Mesothelial cell of epicardium (in vitro differentiated cells): ENCODE measurements at regions not wholly inside any gene's neighbourhood (a gene's known extent, or its start where the extent isn't known, plus 50 kb on each side); places are given as distances from the start of the nearest gene placed in this dataset.

Experiments
- DNase-seq, 2 experiments: peaks; one replicate each; pipeline ENCODE4 v3.0.0; 2021; ENCODE audit warnings: low spot score in 2 of 2; ENCODE audit not compliant: unreplicated experiment in 2 of 2
- H3K27ac Mint-ChIP-seq: 2 replicates; pipeline ENCODE4 v1.8.0; 2021; ENCODE audit warnings: mixed read lengths
- H3K27me3 Mint-ChIP-seq: 2 replicates; pipeline ENCODE4 v1.8.0; 2021; ENCODE audit warnings: low read depth, mixed read lengths
- H3K36me3 Mint-ChIP-seq: 2 replicates; pipeline ENCODE4 v1.8.0; 2021; ENCODE audit warnings: mixed read lengths
- H3K4me1 Mint-ChIP-seq: 2 replicates; pipeline ENCODE4 v1.8.0; 2021; ENCODE audit warnings: mixed read lengths
- H3K4me3 Mint-ChIP-seq: 2 replicates; pipeline ENCODE4 v1.8.0; 2021; ENCODE audit warnings: mild to moderate bottlenecking, moderate library complexity, mixed read lengths
- H3K9me3 Mint-ChIP-seq: 2 replicates; pipeline ENCODE4 v1.8.0; 2021; ENCODE audit warnings: mixed read lengths
- CTCF ChIP-seq: fragments of 200-600 bp; sonication (generic); IDR thresholded peaks from one replicate; pipeline ENCODE4 v1.5.0; 2021; ENCODE audit warnings: antibody characterized with exemption; ENCODE audit not compliant: unreplicated experiment

- Mint-ChIP-seq H3K27ac (no peak overlapping the region), H3K36me3 (no peaks in the 10 kb centered on the region), H3K4me3 (no peak overlapping the region), H3K4me1 (peaks cover 5% of the 10 kb centered on the region), H3K27me3 (peaks cover 46% of the 10 kb centered on the region), H3K9me3 (no peaks in the 10 kb centered on the region)
- no peak for DNase-seq
- TF ChIP-seq CTCF, result no peak
Measured at GRCh38 chr22:48338793-48339705, 1488.6 kb downstream of the BRD1 start.

- H3K27ac Mint-ChIP-seq, result no peak overlapping the region
- no peak overlapping the region for H3K4me3 Mint-ChIP-seq
- no peak for DNase-seq
Measured at GRCh38 chr22:48337957-48338792, 1489.5 kb downstream of the BRD1 start.

GRCh38 chr22:48336339-48337060, 1491.2 kb downstream of the BRD1 start:
- H3K27ac Mint-ChIP-seq, result no peak overlapping the region
- H3K4me1 Mint-ChIP-seq, result peaks cover 4% of the 10 kb centered on the region
- H3K27me3 Mint-ChIP-seq, result peaks cover 24% of the 10 kb centered on the region
- DNase-seq, result no peak
- H3K36me3 Mint-ChIP-seq, result no peaks in the 10 kb centered on the region
- H3K9me3 Mint-ChIP-seq, result no peaks in the 10 kb centered on the region
- H3K4me3 Mint-ChIP-seq, result no peak overlapping the region
- TF ChIP-seq CTCF, result no peak

More at GRCh38 chr22:48337957-48338792, 1489.5 kb downstream of the BRD1 start:
- Mint-ChIP-seq H3K9me3 (no peaks in the 10 kb centered on the region), H3K4me1 (peaks cover 5% of the 10 kb centered on the region), H3K27me3 (peaks cover 39% of the 10 kb centered on the region), H3K36me3 (no peaks in the 10 kb centered on the region)
- no peak for TF ChIP-seq CTCF

- Mint-ChIP-seq H3K27ac (no peak overlapping the region), H3K4me3 (no peak overlapping the region), H3K27me3 (peaks cover 15% of the 10 kb centered on the region), H3K36me3 (no peaks in the 10 kb centered on the region), H3K9me3 (no peaks in the 10 kb centered on the region), H3K4me1 (no peaks in the 10 kb centered on the region)
- no peak for DNase-seq
- no peak for TF ChIP-seq CTCF
Measured at GRCh38 chr22:48335442-48336139, 1492.1 kb downstream of the BRD1 start.

- peaks cover 9% of the 10 kb centered on the region for H3K27me3 Mint-ChIP-seq
- no peak for TF ChIP-seq CTCF
- no peak for DNase-seq
Measured at GRCh38 chr22:48334971-48335370, 1492.7 kb downstream of the BRD1 start.

More at GRCh38 chr22:48334971-48335370, 1492.7 kb downstream of the BRD1 start:
- Mint-ChIP-seq H3K4me1 (no peaks in the 10 kb centered on the region), H3K27ac (no peak overlapping the region), H3K36me3 (no peaks in the 10 kb centered on the region), H3K9me3 (peaks cover 1% of the 10 kb centered on the region), H3K4me3 (no peak overlapping the region)
